ENCODE measurements at regions not wholly inside any gene's neighbourhood (a gene's known extent, or its start where the extent isn't known, plus 50 kb on each side); places are given as distances from the start of the nearest gene placed in this dataset.

DNA sequence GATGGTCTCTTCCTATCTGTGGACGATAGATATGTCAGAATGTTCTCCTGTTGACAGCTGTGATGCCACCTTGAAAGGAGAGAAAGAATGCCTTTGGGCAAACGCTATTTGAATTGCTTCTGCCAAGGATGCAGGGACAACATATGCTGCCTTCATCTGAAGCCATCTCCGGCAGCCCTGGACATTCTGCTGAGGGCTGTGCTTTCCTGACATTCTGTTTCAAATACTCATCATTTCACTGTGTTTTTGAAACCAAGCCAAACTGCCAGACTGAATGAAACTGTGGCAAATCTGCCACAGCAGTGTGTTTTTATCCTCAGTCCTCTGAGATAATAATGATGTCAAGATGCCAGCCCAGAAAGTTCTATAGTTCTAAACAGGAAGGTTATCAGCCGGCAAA lies 85.8 kb upstream of the BCAT1 start:
- 16% methylated on average over 4 of the region's 4 CpGs for WGBS, 2 experiments (ENCODE audit: low coverage in 1 of 2, low lambda C conversion rate in 2 of 2, missing lambda C conversion rate in 2 of 2)
- H2AFZ ChIP-seq: no peak overlapping the region
- H3K79me2 ChIP-seq (ENCODE audit: insufficient read depth): no peaks in the 10 kb centered on the region

DNA sequence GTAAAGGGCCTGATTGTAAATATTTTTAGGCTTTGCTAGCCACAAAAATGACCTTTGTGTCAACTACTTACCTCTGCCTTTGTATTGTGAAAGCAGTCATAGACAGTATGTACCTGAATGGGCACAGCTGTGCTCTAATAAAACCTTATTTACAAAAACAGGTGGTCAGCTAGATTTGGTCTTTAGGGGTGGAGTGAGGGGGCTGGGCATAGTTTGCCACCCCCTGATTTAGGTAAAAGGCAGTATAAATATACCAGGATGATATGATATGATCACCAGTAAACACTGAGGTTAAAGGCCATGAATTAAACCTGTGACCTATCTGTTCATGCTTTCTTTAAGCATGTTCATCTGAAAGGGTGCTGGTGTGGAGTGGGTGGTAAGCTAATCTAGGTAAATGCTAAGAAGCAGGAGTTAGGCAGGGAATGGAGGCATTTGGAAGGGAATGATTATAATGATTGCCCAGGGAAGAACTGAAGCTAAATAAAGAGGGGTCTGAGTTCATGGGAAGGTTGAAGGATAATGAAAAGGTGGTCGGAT lies 77.1 kb upstream of the BCAT1 start:
- WGBS, 2 experiments (ENCODE audit: low coverage in 1 of 2, low lambda C conversion rate in 2 of 2, missing lambda C conversion rate in 2 of 2): 67 to 86% methylated on average over 1 of the region's 1 CpG
- in situ Hi-C loops (cut with MboI): no loop called here
- H3K4me2 ChIP-seq (ENCODE audit: unreplicated experiment): no peak overlapping the region

More for the DNA sequence above, 85.8 kb upstream of the BCAT1 start:
- no peaks in the 10 kb centered on the region for H3F3A ChIP-seq (ENCODE audit: insufficient read depth)
- in situ Hi-C loops (cut with MboI): no loop called here
- no peak overlapping the region for H3K4me3 ChIP-seq
- no peaks in the 10 kb centered on the region for H3K9me3 ChIP-seq (ENCODE audit: low read depth)
- TF ChIP-seq EZH2phosphoT487 (IDR thresholded peaks at IDR 0.05; ENCODE audit: insufficient read depth, low read depth): no peak
- no peak for TF ChIP-seq EZH2 (IDR thresholded peaks at IDR 0.05; ENCODE audit: insufficient read depth, poor library complexity, severe bottlenecking)
- no peaks in the 10 kb centered on the region for H3K9me2 ChIP-seq (ENCODE audit: insufficient read depth)
- no peaks in the 10 kb centered on the region for H3K4me1 ChIP-seq (ENCODE audit: insufficient read depth)
- no peak for DNase-seq
- H3K27me3 ChIP-seq (replicated peaks; ENCODE audit: insufficient read depth): peaks cover 52% of the 10 kb centered on the region
- no peak overlapping the region for H3K27ac ChIP-seq
- H4K20me1 ChIP-seq (ENCODE audit: insufficient read depth): no peaks in the 10 kb centered on the region
- H3K9ac ChIP-seq: no peak overlapping the region
- no peaks in the 10 kb centered on the region for H3K36me3 ChIP-seq (ENCODE audit: low read depth)
- H3K4me2 ChIP-seq (ENCODE audit: unreplicated experiment): no peak overlapping the region

DNA sequence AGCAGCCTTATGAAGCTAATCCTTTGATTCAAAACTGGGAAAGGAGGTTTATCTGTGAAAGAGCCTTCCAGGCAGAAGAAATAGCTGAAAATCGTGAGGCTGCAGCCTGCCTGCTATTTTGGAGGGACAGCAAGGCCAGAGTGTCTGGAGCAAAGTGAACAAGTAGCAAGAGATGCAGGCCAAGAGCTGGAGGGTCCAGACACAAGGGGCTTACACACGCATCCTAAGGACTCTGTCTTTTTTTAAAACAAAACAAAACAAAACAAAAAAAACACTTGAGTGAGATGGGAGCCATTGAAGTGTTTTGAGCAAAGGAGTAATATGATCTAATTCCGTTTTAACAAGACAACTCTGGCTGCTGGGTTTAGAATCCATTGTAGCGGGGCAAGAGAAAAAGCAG lies 76.4 kb upstream of the BCAT1 start:
- H3K4me2 ChIP-seq (ENCODE audit: unreplicated experiment): no peak overlapping the region
- no peaks in the 10 kb centered on the region for H3F3A ChIP-seq (ENCODE audit: insufficient read depth)
- H3K36me3 ChIP-seq (ENCODE audit: low read depth): no peaks in the 10 kb centered on the region
- WGBS, 2 experiments (ENCODE audit: low coverage in 1 of 2, low lambda C conversion rate in 2 of 2, missing lambda C conversion rate in 2 of 2): 29 to 31% methylated on average over 4 of the region's 4 CpGs
- H3K4me3 ChIP-seq: no peak overlapping the region
- no peak overlapping the region for H2AFZ ChIP-seq
- H3K9ac ChIP-seq: no peak overlapping the region
- in situ Hi-C loops (cut with MboI): no loop called here
- peaks cover 18% of the 10 kb centered on the region for H3K27me3 ChIP-seq (replicated peaks; ENCODE audit: insufficient read depth)
- no peak for TF ChIP-seq EZH2phosphoT487 (IDR thresholded peaks at IDR 0.05; ENCODE audit: insufficient read depth, low read depth)
- TF ChIP-seq EZH2 (IDR thresholded peaks at IDR 0.05; ENCODE audit: insufficient read depth, poor library complexity, severe bottlenecking): no peak
- no peak for DNase-seq
- no peaks in the 10 kb centered on the region for H3K4me1 ChIP-seq (ENCODE audit: insufficient read depth)
- no peaks in the 10 kb centered on the region for H3K9me3 ChIP-seq (ENCODE audit: low read depth)
- H3K79me2 ChIP-seq (ENCODE audit: insufficient read depth): no peaks in the 10 kb centered on the region
- H3K9me2 ChIP-seq (ENCODE audit: insufficient read depth): no peaks in the 10 kb centered on the region
- H3K27ac ChIP-seq: no peak overlapping the region
- no peaks in the 10 kb centered on the region for H4K20me1 ChIP-seq (ENCODE audit: insufficient read depth)

More for the DNA sequence above, 77.1 kb upstream of the BCAT1 start:
- TF ChIP-seq EZH2phosphoT487 (IDR thresholded peaks at IDR 0.05; ENCODE audit: insufficient read depth, low read depth): no peak
- TF ChIP-seq EZH2 (IDR thresholded peaks at IDR 0.05; ENCODE audit: insufficient read depth, poor library complexity, severe bottlenecking): no peak
- H3K9me3 ChIP-seq (ENCODE audit: low read depth): no peaks in the 10 kb centered on the region
- H3K36me3 ChIP-seq (ENCODE audit: low read depth): no peaks in the 10 kb centered on the region
- no peak overlapping the region for H3K4me3 ChIP-seq
- no peaks in the 10 kb centered on the region for H3F3A ChIP-seq (ENCODE audit: insufficient read depth)
- no peak overlapping the region for H2AFZ ChIP-seq
- H3K79me2 ChIP-seq (ENCODE audit: insufficient read depth): no peaks in the 10 kb centered on the region
- peaks cover 18% of the 10 kb centered on the region for H3K27me3 ChIP-seq (replicated peaks; ENCODE audit: insufficient read depth)
- no peaks in the 10 kb centered on the region for H4K20me1 ChIP-seq (ENCODE audit: insufficient read depth)
- H3K9ac ChIP-seq: no peak overlapping the region
- DNase-seq: no peak
- H3K4me1 ChIP-seq (ENCODE audit: insufficient read depth): no peaks in the 10 kb centered on the region
- H3K27ac ChIP-seq: no peak overlapping the region
- no peaks in the 10 kb centered on the region for H3K9me2 ChIP-seq (ENCODE audit: insufficient read depth)

DNA sequence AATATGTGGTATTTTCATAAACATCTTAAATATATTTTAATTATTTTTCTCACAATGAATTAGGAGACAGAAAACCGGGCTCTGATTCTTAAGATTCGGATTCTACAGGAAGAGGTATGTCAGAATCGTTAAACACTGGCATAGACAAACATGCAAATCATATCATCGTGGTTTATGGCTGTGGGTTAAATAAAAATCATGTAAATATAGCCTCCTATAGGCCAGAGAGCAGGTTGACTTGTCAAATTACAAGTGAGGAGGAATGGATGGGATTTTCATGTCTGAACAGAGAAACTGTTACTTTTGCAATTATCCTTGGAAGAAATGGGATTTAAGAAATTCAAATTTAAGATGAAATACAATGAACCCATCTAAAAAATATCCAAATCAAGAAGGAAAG lies 74.9 kb upstream of the BCAT1 start:
- Histone ChIP-seq H4K20me1 (ENCODE audit: insufficient read depth) (no peaks in the 10 kb centered on the region), H2AFZ (no peak overlapping the region), H3K9ac (no peak overlapping the region), H3F3A (ENCODE audit: insufficient read depth) (no peaks in the 10 kb centered on the region), H3K4me1 (ENCODE audit: insufficient read depth) (no peaks in the 10 kb centered on the region), H3K4me3 (no peak overlapping the region), H3K36me3 (ENCODE audit: low read depth) (no peaks in the 10 kb centered on the region), H3K79me2 (ENCODE audit: insufficient read depth) (no peaks in the 10 kb centered on the region), H3K4me2 (ENCODE audit: unreplicated experiment) (no peak overlapping the region), H3K9me3 (ENCODE audit: low read depth) (no peaks in the 10 kb centered on the region), H3K27me3 (replicated peaks; ENCODE audit: insufficient read depth) (peaks cover 18% of the 10 kb centered on the region), H3K27ac (no peak overlapping the region), H3K9me2 (ENCODE audit: insufficient read depth) (no peaks in the 10 kb centered on the region)
- no peak for DNase-seq
- no peak for TF ChIP-seq EZH2 (IDR thresholded peaks at IDR 0.05; ENCODE audit: insufficient read depth, poor library complexity, severe bottlenecking)
- TF ChIP-seq EZH2phosphoT487 (IDR thresholded peaks at IDR 0.05; ENCODE audit: insufficient read depth, low read depth): no peak
- in situ Hi-C loops (cut with MboI): no loop called here
- WGBS, 2 experiments (ENCODE audit: low coverage in 1 of 2, low lambda C conversion rate in 2 of 2, missing lambda C conversion rate in 2 of 2): 31 to 34% methylated on average over 4 of the region's 4 CpGs

All from GM23248 (cell line).